HepG2 (cell line): ENCODE measurements at regions not wholly inside any gene's neighbourhood (a gene's known extent, or its start where the extent isn't known, plus 50 kb on each side); places are given as distances from the start of the nearest gene placed in this dataset.

Experiments
- ATAC-seq: fragments of 200-7000 bp; cut with Tn5 transposase; 3 replicates; pipeline ENCODE4 v1.9.1; 2020; ENCODE audit warnings: mild to moderate bottlenecking, moderate library complexity
- BruUV-seq: library from RNA; stranded (reverse); fragments of 400-500 nt; replicated peaks from 2 replicates; lab custom pipeline; 2021; lab: Mats Ljungman, UMichigan
- CTCF ChIA-PET: fragments of 300-600 bp; formaldehyde crosslinking; extraction: SDS; loops from one replicate; lab custom pipeline; 2021; ENCODE audit warnings: low total read pairs, inconsistent platforms, low intra/inter-chr PET ratio; lab: Yijun Ruan, JAX
- POLR2A ChIA-PET: fragments of 350-600 bp; sonication (Branson Sonifier 250); formaldehyde crosslinking; loops from one replicate; lab custom pipeline; 2020; ENCODE audit warnings: antibody characterized with exemption, inconsistent platforms; lab: Yijun Ruan, JAX
- DNase-seq: peaks from one replicate; pipeline ENCODE4 v3.0.0-alpha.2; 2015; ENCODE audit warnings: low spot score
- FAIRE-seq: peaks from 3 replicates; lab custom pipeline; 2011; peaks lifted over from hg19 to GRCh38; lab: Jason Lieb, UNC
- H2AFZ ChIP-seq: one replicate; pipeline ENCODE4 v1.6.1; 2011; ENCODE audit warnings: low read length, inconsistent platforms
- H3K27ac ChIP-seq: fragments of 300-600 bp; 3 replicates; pipeline ENCODE4 v1.8.0; 2011; ENCODE audit warnings: mixed run types, mild to moderate bottlenecking, mixed read lengths, low read length, inconsistent platforms; ENCODE audit not compliant: insufficient read depth; ENCODE audit errors: extremely low read length
- H3K27me3 ChIP-seq, 2 experiments: fragments of 200-600 bp in 1 of 2; 2 replicates in 1 of 2; 3 replicates in 1 of 2; pipeline versions ENCODE4 v1.6.0 to v1.8.0; 2011; ENCODE audit warnings: low read length in 2 of 2, mild to moderate bottlenecking in 2 of 2, moderate library complexity in 2 of 2, inconsistent platforms in 1 of 2; ENCODE audit not compliant: insufficient read depth in 2 of 2, control insufficient read depth in 1 of 2
- H3K36me3 ChIP-seq, 2 experiments: fragments of 200-600 bp in 1 of 2; replicated peaks in 1 of 2; 2 replicates in 1 of 2; 3 replicates in 1 of 2; pipeline versions ENCODE4 v1.5.1 to v1.8.0; 2011; ENCODE audit warnings: low read length in 2 of 2, inconsistent platforms in 1 of 2; ENCODE audit not compliant: insufficient read depth in 2 of 2, control insufficient read depth in 1 of 2
- H3K4me1 ChIP-seq: 2 replicates; pipeline ENCODE4 v1.5.1; 2012; ENCODE audit warnings: low read length, inconsistent platforms; ENCODE audit not compliant: insufficient read depth
- H3K4me2 ChIP-seq: 2 replicates; pipeline ENCODE4 v1.6.0; 2011; ENCODE audit warnings: low read depth, low read length, inconsistent platforms
- H3K4me3 ChIP-seq, 3 experiments: fragments of 200-600 bp in 1 of 3; sonication (generic), shearing (Covaris generic) in 1 of 3; replicated peaks in 1 of 3; 2 replicates each; pipeline ENCODE4 v1.5.1; 2011 to 2016; ENCODE audit warnings: low read length in 3 of 3, inconsistent platforms in 2 of 3, low read depth in 2 of 3, mild to moderate bottlenecking in 2 of 3, control low read depth in 1 of 3, mixed read lengths in 1 of 3; ENCODE audit not compliant: insufficient read depth in 1 of 3
- H3K79me2 ChIP-seq: one replicate; pipeline ENCODE4 v1.6.1; 2011; ENCODE audit warnings: low read length, inconsistent platforms; ENCODE audit not compliant: insufficient read depth
- H3K9ac ChIP-seq: 2 replicates; pipeline ENCODE4 v1.6.0; 2011; ENCODE audit warnings: mild to moderate bottlenecking, low read depth, low read length, inconsistent platforms; ENCODE audit not compliant: insufficient read depth
- H3K9me3 ChIP-seq: 2 replicates; pipeline ENCODE4 v1.5.1; 2012; ENCODE audit warnings: mild to moderate bottlenecking, low read length
- H4K20me1 ChIP-seq: 2 replicates; pipeline ENCODE4 v1.6.0; 2011; ENCODE audit warnings: inconsistent platforms, mild to moderate bottlenecking, low read length, moderate library complexity; ENCODE audit not compliant: insufficient read depth
- CC2D1A ChIP-seq: sonication (generic); formaldehyde crosslinking; IDR thresholded peaks from 2 replicates; pipeline ENCODE4 v1.8.1; 2023; ENCODE audit warnings: mild to moderate bottlenecking, missing genetic modification reagents
- HOXA7 ChIP-seq: sonication (generic); formaldehyde crosslinking; IDR thresholded peaks from 2 replicates; pipeline ENCODE4 v1.8.1; 2022; ENCODE audit warnings: mild to moderate bottlenecking, missing genetic modification reagents, moderate library complexity
- JUN ChIP-seq: sonication (generic); formaldehyde crosslinking; IDR thresholded peaks from 2 replicates; pipeline ENCODE4 v1.4.0; 2020; ENCODE audit warnings: mild to moderate bottlenecking, missing genetic modification reagents
- KAT2B ChIP-seq: fragments of 150-350 bp; IDR thresholded peaks from 2 replicates; pipeline ENCODE4 v1.6.1; 2014; ENCODE audit warnings: low read depth, low read length, borderline replicate concordance
- MLLT10 ChIP-seq: sonication (generic); formaldehyde crosslinking; IDR thresholded peaks from 2 replicates; pipeline ENCODE4 v1.4.0; 2020; ENCODE audit warnings: missing genetic modification reagents
- MZF1 ChIP-seq: sonication (generic); formaldehyde crosslinking; IDR thresholded peaks from 2 replicates; pipeline ENCODE4 v1.8.1; 2023; ENCODE audit warnings: mild to moderate bottlenecking, missing genetic modification reagents, borderline replicate concordance
- PITX1 ChIP-seq: sonication (generic); formaldehyde crosslinking; IDR thresholded peaks from 2 replicates; pipeline ENCODE4 v1.5.1; 2020; ENCODE audit warnings: mild to moderate bottlenecking, missing genetic modification reagents
- REL ChIP-seq: sonication (generic); formaldehyde crosslinking; conservative IDR thresholded peaks from 2 replicates; pipeline ENCODE4 v1.8.0; 2022; ENCODE audit warnings: mild to moderate bottlenecking, missing genetic modification reagents, moderate library complexity
- SNAPC4 ChIP-seq: sonication (generic); formaldehyde crosslinking; IDR thresholded peaks from 2 replicates; pipeline ENCODE4 v1.4.0; 2020; ENCODE audit warnings: mild to moderate bottlenecking, missing genetic modification reagents
- THRA ChIP-seq: sonication (generic); formaldehyde crosslinking; IDR thresholded peaks from 2 replicates; pipeline ENCODE4 v1.4.0; 2020; ENCODE audit warnings: missing genetic modification reagents, borderline replicate concordance
- WIZ ChIP-seq: sonication (generic); formaldehyde crosslinking; IDR thresholded peaks from 2 replicates; pipeline ENCODE4 v1.5.1; 2020; ENCODE audit warnings: mild to moderate bottlenecking, missing genetic modification reagents
- ZFAT ChIP-seq: sonication (generic); formaldehyde crosslinking; conservative IDR thresholded peaks from 2 replicates; pipeline ENCODE4 v1.8.1; 2023; ENCODE audit warnings: missing genetic modification reagents, inconsistent platforms
- ZMYM2 ChIP-seq: sonication (generic); formaldehyde crosslinking; IDR thresholded peaks from 2 replicates; pipeline ENCODE4 v1.8.0; 2022; ENCODE audit warnings: mild to moderate bottlenecking, missing genetic modification reagents
- ZNF513 ChIP-seq: sonication (generic); formaldehyde crosslinking; conservative IDR thresholded peaks from 2 replicates; pipeline ENCODE4 v1.5.0; 2020; ENCODE audit warnings: missing genetic modification reagents
- ZNF775 ChIP-seq: sonication (generic); formaldehyde crosslinking; IDR thresholded peaks from 2 replicates; pipeline ENCODE4 v1.4.0; 2020; ENCODE audit warnings: missing genetic modification reagents, mild to moderate bottlenecking, moderate library complexity, borderline replicate concordance
- WGBS: methylation state at CpG from one replicate; pipeline ENCODE4 v1.1.6; 2017; ENCODE audit warnings: low lambda C conversion rate; 5-methylcytosine and 5-hydroxymethylcytosine counted together
- in situ Hi-C: cut with HindIII; loops from 2 replicates; pipeline ENCODE4 v1.10.0; 2017; ENCODE audit warnings: low pct_unique_long_range_greater_than_20kb; ENCODE audit not compliant: extremely low pct_ligation_motif_present
- intact Hi-C: fragments of 100-400 bp; cut with micrococcal nuclease; formaldehyde crosslinking; loops from one replicate; pipeline ENCODE4 v1.10.0; 2022; ENCODE audit not compliant: unreplicated experiment

- CTCF ChIA-PET: no interaction called here
- H3K79me2 ChIP-seq: no peaks in the 10 kb centered on the region
- in situ Hi-C loops: no loop called here
- no peak for TF ChIP-seq CC2D1A
- no peak for TF ChIP-seq HOXA7 (CRISPR knock-in tag)
- TF ChIP-seq MZF1 (CRISPR knock-in tag): no peak
- no peak for TF ChIP-seq PITX1 (CRISPR knock-in tag)
- no peak for TF ChIP-seq ZNF513
- TF ChIP-seq MLLT10 (CRISPR knock-in tag): no peak
- no peak for TF ChIP-seq THRA (CRISPR knock-in tag)
- TF ChIP-seq ZMYM2: no peak
- TF ChIP-seq REL (CRISPR knock-in tag): no peak
- TF ChIP-seq JUN: no peak
- no peak for TF ChIP-seq ZNF775 (CRISPR knock-in tag)
- no peak for TF ChIP-seq KAT2B
- no peak for TF ChIP-seq SNAPC4 (CRISPR knock-in tag)
- no peak for TF ChIP-seq WIZ (CRISPR knock-in tag)
- TF ChIP-seq ZFAT (CRISPR knock-in tag): no peak
- TF ChIP-seq, all 625 proteins: peak for 0
- DNase-seq (no peak), FAIRE-seq (no peak), ATAC-seq (no peak)
- no TSS peak for BruUV-seq
- intact Hi-C loops: no loop called here
- Histone ChIP-seq H3K27ac (no peak overlapping the region), H4K20me1 (no peaks in the 10 kb centered on the region), H3K4me2 (no peak overlapping the region), H3K27me3 (peaks cover 0 to 8% of the 10 kb centered on the region in 2 experiments; a peak in 1 of 5 replicates), H3K4me1 (no peaks in the 10 kb centered on the region), H3K9me3 (peaks cover 8% of the 10 kb centered on the region; the same call in 1 of the 2 replicates), H2AFZ (no peak overlapping the region), H3K4me3 (no peak overlapping the region), H3K9ac (no peak overlapping the region), H3K36me3 (no peaks in the 10 kb centered on the region)
- 18% methylated on average over 12 of the region's 18 CpGs for WGBS
- POLR2A ChIA-PET: no interaction called here
Observed at GRCh38 chr4:1477045-1477840, 71.0 kb upstream of the NKX1-1 start.
